ENCODE measurements at regions not wholly inside any gene's neighbourhood (a gene's known extent, or its start where the extent isn't known, plus 50 kb on each side); places are given as distances from the start of the nearest gene placed in this dataset.

GRCh38 chr18:70459251-70459650 is 170.4 kb downstream of the SOCS6 start:
- Histone ChIP-seq H3K4me3 (no peak overlapping the region), H3K27ac (no peak overlapping the region), H3K4me1 (peaks cover 0 to 6% (median 3%) of the 10 kb centered on the region in 4 donors), H3K27me3 (peaks cover 0 to 19% of the 10 kb centered on the region in 2 donors), H3K9me3 (no peaks in the 10 kb centered on the region), H3K36me3 (no peaks in the 10 kb centered on the region)
- intact Hi-C loops (cut with DNase I; ENCODE audit: low total_unique reads) = no loop called here
- DNase-seq = no peak
- no peak for TF ChIP-seq CTCF (IDR thresholded peaks at IDR 0.05)

- no peak overlapping the region for H3K27ac ChIP-seq
- DNase-seq = no peak
- H3K4me1 ChIP-seq = peaks cover 0 to 2% (median 0%) of the 10 kb centered on the region in 4 donors
- H3K36me3 ChIP-seq = no peaks in the 10 kb centered on the region
- H3K4me3 ChIP-seq = no peak overlapping the region
- H3K27me3 ChIP-seq = peaks cover 0 to 19% of the 10 kb centered on the region in 2 donors
- intact Hi-C loops (cut with DNase I; ENCODE audit: low total_unique reads) = no loop called here
- H3K9me3 ChIP-seq = no peaks in the 10 kb centered on the region
- TF ChIP-seq CTCF (IDR thresholded peaks at IDR 0.05) = no peak
Measured at GRCh38 chr18:70457788-70458187, 168.9 kb downstream of the SOCS6 start.

GRCh38 chr18:70457223-70457622 is 168.4 kb downstream of the SOCS6 start:
- no peaks in the 10 kb centered on the region for H3K9me3 ChIP-seq
- no peak overlapping the region for H3K4me3 ChIP-seq
- no peak for DNase-seq
- H3K27me3 ChIP-seq = peaks cover 0 to 22% of the 10 kb centered on the region in 2 donors
- H3K36me3 ChIP-seq = no peaks in the 10 kb centered on the region
- H3K27ac ChIP-seq = no peak overlapping the region
- H3K4me1 ChIP-seq = peaks cover 0 to 2% (median 0%) of the 10 kb centered on the region in 4 donors
- intact Hi-C loops (cut with DNase I; ENCODE audit: low total_unique reads) = no loop called here
- no peak for TF ChIP-seq CTCF (IDR thresholded peaks at IDR 0.05)

- Histone ChIP-seq H3K36me3 (no peaks in the 10 kb centered on the region), H3K27me3 (peaks cover 0 to 23% of the 10 kb centered on the region in 2 donors), H3K4me1 (peaks cover 0 to 2% (median 0%) of the 10 kb centered on the region in 4 donors), H3K4me3 (no peak overlapping the region), H3K27ac (no peak overlapping the region), H3K9me3 (no peaks in the 10 kb centered on the region)
- DNase-seq = no peak
- intact Hi-C loops (cut with DNase I; ENCODE audit: low total_unique reads) = no loop called here
- TF ChIP-seq CTCF (IDR thresholded peaks at IDR 0.05) = no peak
Measured at GRCh38 chr18:70456376-70456775, 167.5 kb downstream of the SOCS6 start.

- no peak for DNase-seq
- no peak for TF ChIP-seq CTCF (IDR thresholded peaks at IDR 0.05)
- peaks cover 0 to 2% (median 0%) of the 10 kb centered on the region in 4 donors for H3K4me1 ChIP-seq
- H3K27ac ChIP-seq = no peak overlapping the region
- no peaks in the 10 kb centered on the region for H3K36me3 ChIP-seq
- intact Hi-C loops (cut with DNase I; ENCODE audit: low total_unique reads) = no loop called here
- no peaks in the 10 kb centered on the region for H3K9me3 ChIP-seq
- no peak overlapping the region for H3K4me3 ChIP-seq
- peaks cover 0 to 23% of the 10 kb centered on the region in 2 donors for H3K27me3 ChIP-seq
Measured at GRCh38 chr18:70455731-70456130, 166.9 kb downstream of the SOCS6 start.

Measured in tibial artery (tissue), 4 donors.